Cardiac muscle cell (in vitro differentiated cells and primary cell): ENCODE measurements at regions not wholly inside any gene's neighbourhood (a gene's known extent, or its start where the extent isn't known, plus 50 kb on each side); places are given as distances from the start of the nearest gene placed in this dataset.

Experiments
- DNase-seq, 2 donors: peaks; one replicate each; pipeline versions ENCODE4 v3.0.0 to v3.0.0-alpha.2; 2010 to 2017; ENCODE audit warnings: low read depth in 1 of 2, low spot score in 1 of 2
- H3K27ac ChIP-seq: fragments of 200-600 bp; sonication (generic); 2 replicates; pipeline ENCODE4 v1.5.1; 2016
- H3K27me3 ChIP-seq: fragments of 200-600 bp; sonication (generic); 2 replicates; pipeline ENCODE4 v1.6.0; 2016; ENCODE audit warnings: control low read depth
- H3K36me3 ChIP-seq: fragments of 200-600 bp; sonication (generic); 2 replicates; pipeline ENCODE4 v1.5.1; 2016; ENCODE audit warnings: control low read depth
- H3K4me1 ChIP-seq: fragments of 200-600 bp; sonication (generic); 2 replicates; pipeline ENCODE4 v1.8.1; 2017; ENCODE audit warnings: low read depth, mild to moderate bottlenecking, mixed run types
- H3K4me3 ChIP-seq: fragments of 200-600 bp; sonication (generic); 2 replicates; pipeline ENCODE4 v1.5.1; 2016; ENCODE audit warnings: mild to moderate bottlenecking
- H3K9me3 ChIP-seq: fragments of 200-600 bp; sonication (generic); 2 replicates; pipeline ENCODE4 v1.5.1; 2017; ENCODE audit warnings: low read depth, mild to moderate bottlenecking, control low read depth
- CTCF ChIP-seq: IDR thresholded peaks from 2 replicates; pipeline ENCODE4 v1.5.1; 2012; ENCODE audit warnings: low read depth, mild to moderate bottlenecking, low read length

GRCh38 chr16:13611596-13611995 is 308.4 kb upstream of the ERCC4 start:
- Histone ChIP-seq H3K27ac (no peak overlapping the region), H3K36me3 (no peaks in the 10 kb centered on the region), H3K9me3 (no peaks in the 10 kb centered on the region), H3K4me1 (no peaks in the 10 kb centered on the region), H3K27me3 (no peaks in the 10 kb centered on the region), H3K4me3 (no peak overlapping the region)
- no peak for TF ChIP-seq CTCF
- no peak for DNase-seq

- no peaks in the 10 kb centered on the region for H3K36me3 ChIP-seq
- no peaks in the 10 kb centered on the region for H3K27me3 ChIP-seq
- no peak overlapping the region for H3K27ac ChIP-seq
- no peaks in the 10 kb centered on the region for H3K9me3 ChIP-seq
- no peak overlapping the region for H3K4me3 ChIP-seq
- H3K4me1 ChIP-seq: no peaks in the 10 kb centered on the region
- TF ChIP-seq CTCF: no peak
- DNase-seq: no peak
These were observed 307.3 kb upstream of the ERCC4 start for GRCh38 chr16:13612623-13613022.

- Histone ChIP-seq H3K9me3 (no peaks in the 10 kb centered on the region), H3K4me3 (no peak overlapping the region), H3K4me1 (no peaks in the 10 kb centered on the region), H3K36me3 (no peaks in the 10 kb centered on the region), H3K27ac (no peak overlapping the region), H3K27me3 (no peaks in the 10 kb centered on the region)
- DNase-seq: no peak
- no peak for TF ChIP-seq CTCF
These were observed 306.8 kb upstream of the ERCC4 start for GRCh38 chr16:13613165-13613564.

DNA sequence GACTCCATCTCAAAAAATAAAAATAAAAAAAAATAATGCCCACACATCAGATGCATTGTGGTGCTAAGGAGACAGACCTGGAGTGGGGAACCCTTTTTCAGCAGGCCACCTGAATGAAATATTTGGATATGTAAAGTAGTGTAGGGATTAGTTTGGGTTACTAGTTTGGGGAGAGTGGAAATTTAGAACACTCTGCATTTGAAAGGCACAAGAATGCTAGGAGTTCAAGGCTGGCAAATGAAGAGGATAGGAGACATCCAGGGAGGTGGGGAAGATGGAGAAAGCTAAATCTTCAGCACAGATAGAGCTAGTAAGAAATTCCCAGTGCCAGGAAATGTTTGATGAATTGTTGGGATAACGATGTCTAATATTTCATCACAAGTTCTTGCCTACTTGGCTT is 298.3 kb upstream of the ERCC4 start:
- H3K9me3 ChIP-seq: no peaks in the 10 kb centered on the region
- no peak for DNase-seq
- no peak overlapping the region for H3K4me3 ChIP-seq
- no peaks in the 10 kb centered on the region for H3K27me3 ChIP-seq
- H3K36me3 ChIP-seq: no peaks in the 10 kb centered on the region
- H3K27ac ChIP-seq: no peak overlapping the region
- TF ChIP-seq CTCF: no peak
- no peaks in the 10 kb centered on the region for H3K4me1 ChIP-seq

DNA sequence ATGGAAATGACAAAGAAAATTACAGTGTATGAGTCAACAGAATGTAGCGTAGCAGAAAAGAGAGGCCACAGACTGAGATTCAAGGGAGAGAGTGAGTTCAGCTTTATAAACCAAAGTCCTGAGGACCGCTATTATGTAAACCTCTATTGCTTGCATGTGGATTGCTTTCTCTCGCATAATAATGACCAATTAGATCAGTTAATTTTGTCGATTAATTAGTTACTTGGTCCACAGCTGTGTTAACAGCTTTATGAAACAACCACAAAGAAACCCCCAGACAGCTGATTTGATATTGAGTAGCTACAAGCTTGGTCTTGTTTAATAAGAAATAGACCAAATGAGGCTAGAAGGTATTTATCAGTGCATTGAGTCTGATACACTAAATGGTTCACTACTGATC is 291.8 kb upstream of the ERCC4 start:
- H3K27ac ChIP-seq: no peak overlapping the region
- H3K36me3 ChIP-seq: no peaks in the 10 kb centered on the region
- no peak for TF ChIP-seq CTCF
- DNase-seq: no peak
- H3K4me3 ChIP-seq: no peak overlapping the region
- no peaks in the 10 kb centered on the region for H3K27me3 ChIP-seq
- no peaks in the 10 kb centered on the region for H3K9me3 ChIP-seq
- no peaks in the 10 kb centered on the region for H3K4me1 ChIP-seq

DNA sequence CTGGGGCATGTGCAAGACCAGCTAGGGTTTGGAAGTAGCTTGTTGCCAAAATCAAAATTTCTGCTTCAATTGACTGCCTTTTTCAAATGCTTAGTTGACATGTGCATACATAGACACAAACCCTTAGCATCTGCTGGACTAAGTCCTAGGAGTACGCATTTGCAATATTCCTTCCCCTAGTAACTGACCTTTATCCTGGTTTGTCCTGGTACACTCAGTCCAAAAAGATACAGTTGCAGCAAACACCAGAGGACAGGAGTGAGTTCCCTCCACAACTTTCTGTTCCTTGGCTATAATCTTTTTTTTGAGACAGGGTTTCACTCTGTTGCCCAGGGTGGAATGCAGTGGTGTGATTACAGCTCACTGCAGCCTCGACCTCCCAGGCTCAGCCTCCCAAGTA is 290.2 kb upstream of the ERCC4 start:
- no peak for TF ChIP-seq CTCF
- Histone ChIP-seq H3K4me3 (no peak overlapping the region), H3K27ac (no peak overlapping the region), H3K9me3 (no peaks in the 10 kb centered on the region), H3K36me3 (no peaks in the 10 kb centered on the region), H3K4me1 (no peaks in the 10 kb centered on the region), H3K27me3 (no peaks in the 10 kb centered on the region)
- no peak for DNase-seq
